GM12878 (cell line): ENCODE measurements at regions not wholly inside any gene's neighbourhood (a gene's known extent, or its start where the extent isn't known, plus 50 kb on each side); places are given as distances from the start of the nearest gene placed in this dataset.

Source experiments
- ATAC-seq: fragments of 200-7000 bp; cut with Tn5 transposase; 3 replicates; pipeline ENCODE4 v1.9.1; 2020; ENCODE audit warnings: mild to moderate bottlenecking, moderate library complexity
- BruUV-seq: library from RNA; stranded (reverse); fragments of 400-500 nt; replicated peaks from 2 replicates; lab custom pipeline; 2021; lab: Mats Ljungman, UMichigan
- CTCF ChIA-PET: fragments of 300-600 bp; sonication (Branson Sonifier 250); formaldehyde crosslinking; extraction: SDS; loops from one replicate; lab custom pipeline; 2021; ENCODE audit warnings: inconsistent platforms; lab: Yijun Ruan, JAX
- POLR2A ChIA-PET: fragments of 350-600 bp; formaldehyde crosslinking; extraction: SDS; loops from one replicate; lab custom pipeline; 2021; ENCODE audit warnings: inconsistent platforms; lab: Charles Lee
- RAD21 ChIA-PET: fragments of 300-600 bp; sonication (Branson Sonifier 250); formaldehyde crosslinking; loops from one replicate; lab custom pipeline; 2023; ENCODE audit warnings: antibody characterized with exemption; ENCODE audit not compliant: unreplicated experiment; lab: Charles Lee
- SMC1A ChIA-PET: fragments of 300-600 bp; sonication (Branson Sonifier 250); formaldehyde crosslinking; loops from one replicate; lab custom pipeline; 2023; ENCODE audit not compliant: unreplicated experiment, uncharacterized antibody; lab: Charles Lee
- DNase-seq: peaks from one replicate; pipeline ENCODE4 v3.0.0-alpha.2; 2011; ENCODE audit warnings: low read depth, low spot score
- FAIRE-seq: peaks from 3 replicates; lab custom pipeline; 2011; peaks lifted over from hg19 to GRCh38; lab: Jason Lieb, UNC
- H2AFZ ChIP-seq: 2 replicates; pipeline ENCODE4 v1.6.0; 2011; ENCODE audit warnings: low read depth, low read length, control low read depth; ENCODE audit not compliant: control insufficient read depth
- H3K27ac ChIP-seq: 2 replicates; pipeline ENCODE4 v1.5.1; 2011; ENCODE audit warnings: control low read depth; ENCODE audit not compliant: control insufficient read depth, insufficient read depth
- H3K27me3 ChIP-seq, 2 experiments: replicated peaks in 1 of 2; 2 replicates each; pipeline versions ENCODE4 v1.6.0 to v1.6.1; 2011; ENCODE audit warnings: low read length in 1 of 2; ENCODE audit not compliant: control insufficient read depth in 2 of 2, insufficient read depth in 2 of 2
- H3K36me3 ChIP-seq, 2 experiments: 2 replicates each; pipeline ENCODE4 v1.5.1; 2011; ENCODE audit warnings: low read length in 1 of 2; ENCODE audit not compliant: control insufficient read depth in 2 of 2, insufficient read depth in 2 of 2
- H3K4me1 ChIP-seq: 2 replicates; pipeline ENCODE4 v1.6.1; 2011; ENCODE audit warnings: mild to moderate bottlenecking, low read length, moderate library complexity, mixed read lengths; ENCODE audit not compliant: control insufficient read depth, insufficient read depth
- H3K4me2 ChIP-seq: 2 replicates; pipeline ENCODE4 v1.6.0; 2011; ENCODE audit warnings: control low read depth; ENCODE audit not compliant: control insufficient read depth, insufficient read depth
- H3K4me3 ChIP-seq: fragments of 200-600 bp; sonication (generic); 2 replicates; pipeline ENCODE4 v1.5.1; 2016
- H3K79me2 ChIP-seq: 2 replicates; pipeline ENCODE4 v1.6.0; 2011; ENCODE audit warnings: low read length; ENCODE audit not compliant: control insufficient read depth, insufficient read depth
- H3K9ac ChIP-seq: 2 replicates; pipeline ENCODE4 v1.8.0; 2011; ENCODE audit warnings: low read length, control low read depth, mixed read lengths; ENCODE audit not compliant: control insufficient read depth, insufficient read depth
- H3K9me3 ChIP-seq: replicated peaks from 3 replicates; pipeline ENCODE4 v1.5.1; 2011; ENCODE audit warnings: mild to moderate bottlenecking, low read length; ENCODE audit not compliant: control insufficient read depth, insufficient read depth
- H4K20me1 ChIP-seq: 2 replicates; pipeline ENCODE4 v1.6.0; 2011; ENCODE audit not compliant: control insufficient read depth, insufficient read depth
- EZH2 ChIP-seq: IDR thresholded peaks from 2 replicates; pipeline ENCODE4 v1.6.1; 2012; ENCODE audit warnings: low read depth, mild to moderate bottlenecking, control low read depth, inconsistent platforms, low read length, borderline replicate concordance; ENCODE audit not compliant: control insufficient read depth
- NFXL1 ChIP-seq: fragments of 450-650 bp; IDR thresholded peaks from 2 replicates; pipeline ENCODE4 v1.6.1; 2017; ENCODE audit warnings: antibody characterized with exemption, mild to moderate bottlenecking, borderline replicate concordance
- POU2F2 ChIP-seq: IDR thresholded peaks from 3 replicates; pipeline ENCODE4 v1.6.1; 2011; ENCODE audit warnings: low read depth, mild to moderate bottlenecking, low read length, borderline replicate concordance
- SRF ChIP-seq, 2 experiments: IDR thresholded peaks; 2 replicates each; pipeline ENCODE4 v1.6.1; 2011; ENCODE audit warnings: low read depth in 2 of 2, low read length in 2 of 2, mild to moderate bottlenecking in 1 of 2, moderate library complexity in 1 of 2
- SUZ12 ChIP-seq: fragments of 200-600 bp; sonication (generic); IDR thresholded peaks from one replicate; pipeline ENCODE4 v1.6.1; 2018; ENCODE audit warnings: antibody characterized with exemption, mild to moderate bottlenecking; ENCODE audit not compliant: unreplicated experiment
- TAF1 ChIP-seq: IDR thresholded peaks from 2 replicates; pipeline ENCODE4 v1.6.1; 2011; ENCODE audit warnings: mild to moderate bottlenecking, low read depth, low read length, borderline replicate concordance
- ZNF274 ChIP-seq: IDR thresholded peaks from one replicate; pipeline ENCODE4 v1.8.0; 2011; ENCODE audit not compliant: insufficient read length, insufficient read depth
- WGBS: methylation state at CpG from one replicate; pipeline ENCODE4 v1.1.6; 2016; ENCODE audit warnings: low lambda C conversion rate; ENCODE audit not compliant: insufficient replicate concordance, insufficient coverage; ENCODE audit errors: missing lambda C conversion rate; 5-methylcytosine and 5-hydroxymethylcytosine counted together
- in situ Hi-C: fragments of 300-500 bp; cut with MboI; formaldehyde crosslinking; loops from 9 replicates; pipeline ENCODE4 v1.14.3; 2018; ENCODE audit warnings: mixed read lengths
- intact Hi-C: fragments of 100-400 bp; cut with micrococcal nuclease; formaldehyde crosslinking; loops from one replicate; pipeline ENCODE4 v1.14.2; 2022; ENCODE audit not compliant: unreplicated experiment
- TF ChIP-seq, protein P1 (sequence below): fragments of 450-650 bp; IDR thresholded peaks from 2 replicates; pipeline ENCODE4 v1.6.1; 2016; ENCODE audit warnings: mild to moderate bottlenecking, moderate library complexity, borderline replicate concordance
- TF ChIP-seq, protein P2 (sequence below): IDR thresholded peaks from 2 replicates; pipeline ENCODE4 v1.6.1; 2011; ENCODE audit warnings: borderline replicate concordance, low read depth, mild to moderate bottlenecking, moderate library complexity, mixed read lengths, low read length; ENCODE audit not compliant: insufficient read depth; ENCODE audit errors: extremely low read length

DNA sequence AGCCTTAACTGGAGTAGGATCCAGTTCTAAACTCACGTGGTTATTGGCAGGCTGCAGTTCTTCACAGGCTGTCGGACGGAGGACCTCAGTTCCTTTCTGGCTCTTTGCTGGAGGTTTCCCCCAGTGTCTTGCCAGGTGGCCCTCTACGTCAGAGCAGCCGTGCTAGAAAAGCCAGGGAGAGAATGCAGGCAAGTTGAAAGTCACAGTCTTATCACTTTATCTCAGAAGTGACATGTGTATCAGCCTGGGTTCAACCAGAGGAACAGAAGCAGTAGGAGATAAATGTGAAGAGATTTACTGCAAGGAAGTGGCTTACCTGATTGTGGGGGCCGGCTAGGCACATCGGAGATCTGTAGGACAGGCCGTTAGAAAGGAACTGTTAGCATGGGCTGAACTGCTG, 125.3 kb upstream of the BNIP2 start:
- CTCF ChIA-PET: no interaction called here
- Histone ChIP-seq H4K20me1 (no peaks in the 10 kb centered on the region), H3K4me1 (no peaks in the 10 kb centered on the region), H3K79me2 (no peaks in the 10 kb centered on the region), H3K4me3 (no peak overlapping the region), H3K27me3 (peaks cover 0 to 2% of the 10 kb centered on the region in 2 experiments), H2AFZ (no peak overlapping the region), H3K4me2 (no peak overlapping the region), H3K36me3 (no peaks in the 10 kb centered on the region), H3K27ac (no peak overlapping the region), H3K9ac (no peak overlapping the region), H3K9me3 (no peaks in the 10 kb centered on the region)
- SMC1A ChIA-PET: no interaction called here
- POLR2A ChIA-PET: no interaction called here
- FAIRE-seq: no peak
- ATAC-seq: no peak
- intact Hi-C loops (no loop called here), in situ Hi-C loops (no loop called here)
- RAD21 ChIA-PET: no interaction called here
- under 1% methylated on average over 8 of the region's 8 CpGs for WGBS
- TF ChIP-seq SRF (IDR thresholded peaks at IDR 0.05; ENCODE audit: low read depth in 2 of 2, low read length in 2 of 2) (no peak), TAF1 (no peak)
- no TSS peak for BruUV-seq
- no peak for DNase-seq

DNA sequence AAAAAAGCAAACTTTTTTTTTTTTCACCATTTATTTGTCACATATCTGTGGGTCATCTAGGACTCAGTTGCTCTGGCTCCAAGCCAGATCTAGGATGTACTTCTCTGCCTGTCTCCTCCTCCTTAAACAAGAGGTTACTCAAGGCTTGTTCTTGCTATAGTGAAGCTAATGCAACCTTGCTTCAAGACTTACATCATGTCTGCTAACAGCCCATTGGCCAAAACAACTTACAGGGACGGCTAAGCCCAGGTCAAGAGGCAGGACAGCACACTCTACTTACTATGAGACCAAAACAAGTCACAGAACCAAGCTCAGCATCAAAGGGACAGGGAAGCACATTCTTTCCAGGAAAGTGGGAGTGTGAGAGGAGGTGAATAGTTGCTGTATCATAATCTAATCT, 123.8 kb upstream of the BNIP2 start:
- no peaks in the 10 kb centered on the region for H3K36me3 ChIP-seq
- ChIA-PET RAD21 (no interaction called here), SMC1A (no interaction called here), POLR2A (no interaction called here), CTCF (no interaction called here)
- FAIRE-seq (no peak), ATAC-seq (no peak), DNase-seq (no peak)
- no peak overlapping the region for H3K4me3 ChIP-seq
- H3K27me3 ChIP-seq: peaks cover 0 to 2% of the 10 kb centered on the region in 2 experiments
- no peaks in the 10 kb centered on the region for H3K79me2 ChIP-seq
- intact Hi-C loops (no loop called here), in situ Hi-C loops (no loop called here)
- no peak overlapping the region for H3K27ac ChIP-seq
- no peak for TF ChIP-seq POU2F2
- no peak for TF ChIP-seq SUZ12
- no peak for TF ChIP-seq NFXL1
- TF ChIP-seq, protein P1, sequence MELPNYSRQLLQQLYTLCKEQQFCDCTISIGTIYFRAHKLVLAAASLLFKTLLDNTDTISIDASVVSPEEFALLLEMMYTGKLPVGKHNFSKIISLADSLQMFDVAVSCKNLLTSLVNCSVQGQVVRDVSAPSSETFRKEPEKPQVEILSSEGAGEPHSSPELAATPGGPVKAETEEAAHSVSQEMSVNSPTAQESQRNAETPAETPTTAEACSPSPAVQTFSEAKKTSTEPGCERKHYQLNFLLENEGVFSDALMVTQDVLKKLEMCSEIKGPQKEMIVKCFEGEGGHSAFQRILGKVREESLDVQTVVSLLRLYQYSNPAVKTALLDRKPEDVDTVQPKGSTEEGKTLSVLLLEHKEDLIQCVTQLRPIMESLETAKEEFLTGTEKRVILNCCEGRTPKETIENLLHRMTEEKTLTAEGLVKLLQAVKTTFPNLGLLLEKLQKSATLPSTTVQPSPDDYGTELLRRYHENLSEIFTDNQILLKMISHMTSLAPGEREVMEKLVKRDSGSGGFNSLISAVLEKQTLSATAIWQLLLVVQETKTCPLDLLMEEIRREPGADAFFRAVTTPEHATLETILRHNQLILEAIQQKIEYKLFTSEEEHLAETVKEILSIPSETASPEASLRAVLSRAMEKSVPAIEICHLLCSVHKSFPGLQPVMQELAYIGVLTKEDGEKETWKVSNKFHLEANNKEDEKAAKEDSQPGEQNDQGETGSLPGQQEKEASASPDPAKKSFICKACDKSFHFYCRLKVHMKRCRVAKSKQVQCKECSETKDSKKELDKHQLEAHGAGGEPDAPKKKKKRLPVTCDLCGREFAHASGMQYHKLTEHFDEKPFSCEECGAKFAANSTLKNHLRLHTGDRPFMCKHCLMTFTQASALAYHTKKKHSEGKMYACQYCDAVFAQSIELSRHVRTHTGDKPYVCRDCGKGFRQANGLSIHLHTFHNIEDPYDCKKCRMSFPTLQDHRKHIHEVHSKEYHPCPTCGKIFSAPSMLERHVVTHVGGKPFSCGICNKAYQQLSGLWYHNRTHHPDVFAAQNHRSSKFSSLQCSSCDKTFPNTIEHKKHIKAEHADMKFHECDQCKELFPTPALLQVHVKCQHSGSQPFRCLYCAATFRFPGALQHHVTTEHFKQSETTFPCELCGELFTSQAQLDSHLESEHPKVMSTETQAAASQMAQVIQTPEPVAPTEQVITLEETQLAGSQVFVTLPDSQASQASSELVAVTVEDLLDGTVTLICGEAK: no peak
- no peak for TF ChIP-seq ZNF274
- TF ChIP-seq, protein P2, sequence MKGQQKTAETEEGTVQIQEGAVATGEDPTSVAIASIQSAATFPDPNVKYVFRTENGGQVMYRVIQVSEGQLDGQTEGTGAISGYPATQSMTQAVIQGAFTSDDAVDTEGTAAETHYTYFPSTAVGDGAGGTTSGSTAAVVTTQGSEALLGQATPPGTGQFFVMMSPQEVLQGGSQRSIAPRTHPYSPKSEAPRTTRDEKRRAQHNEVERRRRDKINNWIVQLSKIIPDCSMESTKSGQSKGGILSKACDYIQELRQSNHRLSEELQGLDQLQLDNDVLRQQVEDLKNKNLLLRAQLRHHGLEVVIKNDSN: no peak
- no peak for TF ChIP-seq EZH2
- H3K4me1 ChIP-seq: no peaks in the 10 kb centered on the region
- 10% methylated on average over 1 of the region's 1 CpG for WGBS
- BruUV-seq: no TSS peak
- no peaks in the 10 kb centered on the region for H3K9me3 ChIP-seq
- no peak overlapping the region for H3K9ac ChIP-seq
- H2AFZ ChIP-seq: no peak overlapping the region
- H4K20me1 ChIP-seq: no peaks in the 10 kb centered on the region
- H3K4me2 ChIP-seq: no peak overlapping the region
